ENCODE measurements at regions not wholly inside any gene's neighbourhood (a gene's known extent, or its start where the extent isn't known, plus 50 kb on each side); places are given as distances from the start of the nearest gene placed in this dataset.

DNA sequence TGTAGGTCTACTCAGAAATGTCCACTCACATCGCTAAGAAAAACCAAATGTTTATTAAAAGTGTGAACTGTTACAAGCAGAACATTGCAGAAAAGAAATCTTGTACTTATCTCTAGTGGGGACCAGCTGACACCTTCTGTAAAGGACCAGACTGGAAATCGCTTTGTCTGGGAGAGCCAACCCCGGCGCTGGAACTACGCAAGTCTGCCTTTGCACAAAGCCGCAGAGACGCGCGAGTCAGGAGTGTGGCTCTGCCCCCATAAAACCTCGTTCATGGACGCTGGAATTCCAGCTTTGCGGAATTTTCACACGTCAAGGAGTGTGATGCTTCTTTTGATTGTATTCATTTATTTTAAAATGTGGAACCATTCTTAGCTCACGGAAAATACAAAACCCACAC, 141.9 kb upstream of the SALL3 start:
- peak in 1 of 10 donors; percentile 83 for DNase-seq
- intact Hi-C loops (cut with DNase I): no loop called here

DNA sequence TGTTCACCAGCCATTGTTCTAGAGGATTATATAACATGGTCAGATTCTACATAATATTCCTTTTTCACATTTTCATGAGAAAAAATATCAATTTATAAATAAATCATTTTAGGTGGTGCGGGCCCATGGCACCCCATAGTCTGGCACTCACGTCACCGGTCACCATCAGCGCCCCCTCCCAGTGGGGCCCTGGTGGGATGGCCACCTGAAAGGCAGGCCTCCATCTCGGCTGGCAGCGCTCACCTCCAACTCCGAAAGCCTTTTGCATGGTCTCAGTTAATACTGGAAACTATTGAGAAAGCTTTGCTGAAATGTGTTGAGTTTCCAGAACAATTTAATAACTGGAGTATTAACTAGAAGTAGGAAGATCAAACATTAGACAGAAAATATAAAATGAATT, 141.4 kb upstream of the SALL3 start:
- intact Hi-C loops (cut with DNase I): no loop called here

DNA sequence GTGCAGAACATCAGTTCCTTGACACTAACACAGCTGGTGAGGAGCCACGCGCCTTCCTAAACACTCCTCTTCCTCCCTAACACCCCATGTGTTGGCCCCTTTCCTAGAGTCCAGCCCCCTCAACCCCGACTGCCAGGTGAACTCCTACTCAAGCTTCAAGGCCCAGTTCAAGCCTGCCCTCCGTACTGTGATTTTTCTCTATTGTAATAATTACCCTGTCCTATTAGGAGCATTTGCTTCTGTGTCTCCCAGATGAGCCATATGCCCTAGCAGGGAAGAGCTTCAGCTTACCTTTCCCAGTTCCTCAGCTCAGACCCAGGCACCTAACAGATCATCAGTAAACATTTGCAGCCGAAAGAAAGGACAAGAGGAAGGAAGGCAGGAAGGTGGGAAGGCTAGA, 130.6 kb upstream of the SALL3 start:
- intact Hi-C loops (cut with DNase I): no loop called here

More for the DNA sequence above, 141.4 kb upstream of the SALL3 start:
- DNase-seq: no peak

DNA sequence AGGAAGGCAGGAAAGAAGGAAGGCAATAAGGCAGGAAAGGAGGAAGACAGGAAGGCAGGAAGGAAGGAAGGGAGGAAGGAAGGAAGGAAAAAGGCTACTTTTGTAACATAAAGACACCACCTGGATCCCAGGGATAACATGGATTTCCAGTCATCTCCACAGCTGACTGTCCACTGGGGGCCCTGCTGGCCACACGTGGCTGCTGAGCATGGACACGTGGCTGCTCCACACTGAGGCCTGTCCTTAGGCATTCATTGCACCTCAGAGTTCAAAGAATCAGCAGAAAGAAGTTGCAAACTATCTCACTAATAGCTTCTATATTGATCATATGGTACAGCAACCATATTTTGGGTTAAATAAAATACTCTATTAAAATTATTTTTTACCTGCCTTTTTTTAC, 130.2 kb upstream of the SALL3 start:
- DNase-seq: no peak
- intact Hi-C loops (cut with DNase I): no loop called here

More for the DNA sequence above, 130.6 kb upstream of the SALL3 start:
- no peak for DNase-seq

DNA sequence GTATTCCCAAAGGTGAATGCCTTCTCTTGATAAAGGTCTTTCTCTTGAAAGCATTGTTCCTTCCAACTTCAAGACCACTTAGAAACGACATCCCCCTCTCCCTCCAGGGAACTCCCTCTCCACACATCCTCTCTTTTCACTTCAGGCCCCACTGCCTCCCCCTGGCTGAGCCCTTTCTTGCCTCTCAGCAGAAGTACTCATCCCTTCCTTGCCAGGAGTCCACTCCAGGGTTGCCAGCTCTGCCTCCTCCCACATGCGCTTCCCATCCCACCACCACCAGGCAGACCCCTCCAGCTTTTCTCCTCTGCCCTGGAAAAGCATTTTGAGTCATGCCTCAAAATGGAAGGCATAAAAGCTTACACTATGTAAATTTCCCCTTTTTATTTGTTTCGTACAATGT, 126.3 kb upstream of the SALL3 start:
- intact Hi-C loops (cut with DNase I): no loop called here

DNA sequence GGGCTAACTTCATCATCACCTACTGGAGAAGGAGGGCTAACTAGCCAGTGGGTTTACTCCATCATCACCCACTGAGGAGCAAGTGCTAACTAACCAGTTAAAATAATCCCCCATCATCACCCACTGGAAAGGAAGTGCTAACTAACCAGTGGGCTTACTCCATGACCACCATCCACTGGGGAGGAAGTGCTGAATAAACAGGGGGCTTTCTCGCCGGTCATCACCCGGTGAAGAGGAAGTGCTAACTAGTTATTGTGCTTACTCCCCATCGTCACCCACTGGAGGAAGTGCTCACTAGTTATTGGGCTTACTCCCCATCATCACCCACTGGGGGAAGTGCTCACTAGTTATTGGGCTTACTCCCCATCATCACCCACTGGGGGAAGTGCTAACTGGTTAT, 124.4 kb upstream of the SALL3 start:
- no peak for DNase-seq
- intact Hi-C loops (cut with DNase I): no loop called here

More for the DNA sequence above, 126.3 kb upstream of the SALL3 start:
- DNase-seq: no peak

DNA sequence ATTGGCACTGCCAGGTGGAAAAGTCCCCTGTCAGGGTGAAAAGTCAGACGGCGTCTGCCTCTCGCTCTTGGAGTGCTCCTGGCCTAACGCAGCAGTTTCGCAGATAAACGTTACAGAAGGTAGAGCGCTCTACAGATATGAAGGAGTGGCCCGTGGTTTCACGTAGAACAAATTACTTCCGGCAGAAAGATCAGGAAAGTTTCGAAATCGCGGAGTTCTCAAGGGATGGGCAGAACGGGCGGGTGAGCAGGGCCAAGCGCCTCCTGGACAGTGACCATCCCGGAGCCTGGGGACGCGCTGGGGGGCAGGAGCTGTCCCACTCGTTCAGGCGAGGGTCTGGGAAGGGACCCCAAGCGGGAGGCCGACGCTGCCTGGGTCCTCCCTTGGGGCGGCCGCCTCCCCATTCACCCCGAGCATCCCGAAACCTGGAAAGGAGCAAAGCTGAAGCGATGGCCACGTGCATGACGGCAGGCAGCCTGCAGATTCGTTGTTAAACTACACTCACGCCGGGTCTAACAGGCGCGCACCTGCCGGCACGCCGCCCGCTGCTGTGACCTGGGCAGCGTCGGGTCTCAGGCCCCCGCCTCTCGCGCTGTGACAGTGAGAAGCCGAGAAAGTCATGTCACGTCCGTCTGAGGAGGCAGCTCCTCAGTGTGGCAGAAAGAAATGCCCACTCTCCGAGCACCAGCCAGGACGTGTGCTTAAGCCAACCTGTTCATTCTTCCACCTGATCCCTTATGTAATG, 122.9 kb upstream of the SALL3 start:
- DNase-seq: peak in 1 of 10 donors; percentile 77
- intact Hi-C loops (cut with DNase I): no loop called here

DNA sequence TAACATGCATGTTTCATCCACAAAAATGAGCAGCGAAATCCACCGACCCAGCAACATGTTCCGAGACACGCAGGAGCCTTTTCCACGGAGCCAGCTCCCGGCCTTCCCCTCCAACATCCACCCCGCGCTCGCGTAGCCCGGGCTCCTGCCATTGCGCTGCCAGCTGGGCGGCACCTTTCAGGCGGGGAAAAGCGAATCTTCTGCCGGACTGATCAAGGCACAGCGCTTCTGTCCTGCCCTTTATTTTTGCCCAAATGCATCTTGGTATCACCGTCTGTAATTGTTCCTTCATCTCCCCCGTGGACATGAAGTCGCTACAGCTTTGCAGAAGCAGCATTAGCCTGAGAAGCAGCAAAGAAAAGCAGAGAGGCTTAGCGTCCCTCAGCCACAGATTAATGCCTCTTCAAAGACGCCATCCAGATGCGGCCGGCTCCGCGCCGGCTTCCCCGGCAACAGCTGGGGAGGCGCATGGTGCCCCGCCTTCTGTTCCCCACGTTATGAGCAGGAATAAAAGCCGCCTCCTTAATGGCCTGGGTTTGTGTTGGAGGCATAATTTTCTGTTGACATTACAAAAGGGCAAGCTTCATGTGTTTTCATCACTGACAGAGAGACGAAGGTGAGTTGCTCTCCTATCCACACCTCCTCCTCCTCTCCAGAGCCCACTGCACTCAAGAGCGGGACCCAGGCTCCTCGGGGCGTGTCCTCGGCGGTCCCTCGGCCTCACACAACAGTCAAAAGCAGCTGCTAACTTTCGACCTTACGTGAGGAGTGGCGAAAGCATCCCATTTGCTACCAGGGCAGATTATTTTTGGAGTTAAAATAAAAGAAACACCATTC, 122.1 kb upstream of the SALL3 start:
- DNase-seq: peak in 1 of 10 donors; percentile 79
- intact Hi-C loops (cut with DNase I): no loop called here

DNA sequence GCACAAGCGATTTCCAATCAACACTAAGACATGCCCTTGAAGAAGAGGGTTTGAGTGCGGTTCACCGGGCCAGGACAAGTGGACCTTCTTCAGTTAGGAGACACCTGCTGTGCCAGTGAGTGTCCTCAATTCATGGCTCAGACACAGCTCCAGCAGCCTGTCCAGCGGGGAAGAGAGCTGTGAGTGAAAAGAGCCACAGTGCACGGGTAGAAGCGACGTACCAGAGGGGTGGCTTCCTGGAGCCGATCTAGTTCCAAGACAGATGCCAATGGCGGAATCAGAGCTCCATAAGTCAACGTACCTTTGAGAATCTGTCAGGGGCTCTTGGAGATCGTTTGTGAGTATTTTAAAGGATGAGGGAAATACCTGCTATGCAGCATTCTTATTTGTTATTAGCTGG, 119.9 kb upstream of the SALL3 start:
- no peak for DNase-seq
- intact Hi-C loops (cut with DNase I): no loop called here

DNA sequence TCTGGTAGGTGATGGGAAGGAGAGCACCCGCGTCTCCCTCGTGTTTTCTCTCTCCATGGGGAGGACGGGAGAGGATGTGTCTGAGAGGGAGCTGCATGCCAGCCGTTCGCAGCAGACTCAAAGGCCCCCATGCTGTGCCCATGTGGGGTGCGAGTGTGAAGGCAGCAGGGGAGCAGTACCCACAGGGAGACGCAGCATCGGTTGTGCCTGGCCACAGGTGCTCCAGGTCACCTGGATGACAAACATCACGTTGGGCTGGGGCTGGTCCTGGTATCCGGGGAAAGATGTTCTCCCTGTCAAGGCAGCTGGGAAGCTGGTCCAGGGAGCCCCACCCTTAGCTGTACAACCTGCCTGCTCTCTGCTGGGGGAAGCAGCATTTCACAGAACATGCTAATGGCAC, 119.5 kb upstream of the SALL3 start:
- DNase-seq: peak in 1 of 10 donors; percentile 80
- intact Hi-C loops (cut with DNase I): no loop called here

DNA sequence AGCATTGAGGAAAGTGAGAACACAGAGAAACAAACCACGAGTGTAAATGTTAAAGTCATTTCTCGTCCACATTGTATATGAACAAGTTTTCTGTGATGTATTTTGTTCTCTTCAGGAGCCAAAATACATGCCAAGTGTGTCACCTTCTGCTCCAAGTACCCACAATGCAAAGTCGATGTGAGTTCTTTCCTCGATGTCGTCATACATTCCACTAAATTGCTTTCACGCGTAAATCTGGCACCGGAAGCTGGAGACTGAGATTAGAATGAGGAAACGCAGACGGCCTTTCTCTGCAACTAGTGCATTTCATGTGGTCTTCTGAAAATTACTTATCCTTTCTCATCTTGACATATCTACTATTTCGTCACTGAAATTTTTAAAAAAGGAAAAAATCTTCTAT, 118.5 kb upstream of the SALL3 start:
- DNase-seq: no peak
- intact Hi-C loops (cut with DNase I): no loop called here

DNA sequence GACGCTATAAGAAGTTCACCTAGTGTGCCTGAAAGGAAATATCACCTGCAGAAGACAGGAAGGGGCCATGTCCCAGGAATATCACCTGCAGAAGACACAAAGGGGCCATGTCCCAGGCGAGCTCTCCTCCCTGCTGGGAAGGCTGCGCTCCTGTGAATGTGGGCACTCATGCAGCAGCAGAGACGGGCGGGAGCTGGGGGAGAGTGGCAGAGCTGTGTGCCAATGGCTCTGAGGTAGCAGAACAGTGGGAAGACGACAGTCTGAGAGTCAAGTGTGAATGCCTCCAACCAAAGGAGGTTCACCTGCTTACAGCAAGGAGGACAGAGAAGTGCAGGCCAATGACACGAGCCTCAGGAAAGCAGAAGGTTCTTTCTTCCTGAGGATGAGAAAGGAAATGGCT, 117.9 kb upstream of the SALL3 start:
- DNase-seq: no peak
- intact Hi-C loops (cut with DNase I): no loop called here

DNA sequence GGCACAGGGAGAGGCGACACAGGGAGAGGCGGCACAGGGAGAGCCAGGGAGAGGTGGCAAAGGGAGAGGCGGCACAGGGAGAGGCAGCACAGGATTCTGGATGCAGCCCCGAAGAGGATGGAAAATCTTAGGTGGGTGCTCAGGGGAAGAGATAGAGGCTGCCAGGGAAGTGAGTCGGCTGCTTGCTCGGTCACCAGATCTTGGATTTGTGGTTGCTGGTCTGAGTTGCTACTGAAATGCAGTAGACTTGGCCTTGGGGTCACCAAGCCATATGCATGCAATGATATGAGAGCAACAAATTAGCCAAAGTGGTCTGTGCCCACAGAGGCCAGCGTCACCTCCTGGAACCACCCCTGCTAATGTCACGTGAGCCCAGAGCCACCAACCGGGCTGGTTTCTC, 117.2 kb upstream of the SALL3 start:
- intact Hi-C loops (cut with DNase I): no loop called here
- DNase-seq: peak in 1 of 10 donors; percentile 73

DNA sequence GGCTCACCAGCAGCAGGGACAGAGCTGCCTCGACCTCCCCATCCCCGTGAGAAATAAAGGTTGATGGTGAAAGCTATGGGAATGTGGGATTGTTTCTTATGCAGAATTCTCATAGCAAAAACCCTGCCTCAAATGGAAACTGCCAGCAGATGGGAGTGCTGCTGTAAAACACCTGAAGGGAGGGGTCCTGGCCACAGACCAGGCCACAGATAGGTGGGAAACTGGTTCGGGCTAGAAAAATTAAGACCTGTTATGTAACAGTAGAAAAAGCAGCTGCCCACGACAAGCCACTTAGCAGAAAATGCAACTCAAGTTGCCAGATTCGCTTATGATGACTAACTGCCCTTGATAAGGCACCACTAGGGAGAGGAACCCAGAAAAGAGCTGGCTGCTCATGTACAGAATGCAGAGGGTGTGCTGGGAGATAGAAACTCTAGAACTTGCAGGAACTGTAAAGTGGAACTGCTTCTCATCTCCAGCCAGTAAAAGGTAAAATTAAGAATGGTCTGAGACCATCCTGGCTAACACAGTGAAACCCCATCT, 114.5 kb upstream of the SALL3 start:
- DNase-seq: no peak
- intact Hi-C loops (cut with DNase I): no loop called here

DNA sequence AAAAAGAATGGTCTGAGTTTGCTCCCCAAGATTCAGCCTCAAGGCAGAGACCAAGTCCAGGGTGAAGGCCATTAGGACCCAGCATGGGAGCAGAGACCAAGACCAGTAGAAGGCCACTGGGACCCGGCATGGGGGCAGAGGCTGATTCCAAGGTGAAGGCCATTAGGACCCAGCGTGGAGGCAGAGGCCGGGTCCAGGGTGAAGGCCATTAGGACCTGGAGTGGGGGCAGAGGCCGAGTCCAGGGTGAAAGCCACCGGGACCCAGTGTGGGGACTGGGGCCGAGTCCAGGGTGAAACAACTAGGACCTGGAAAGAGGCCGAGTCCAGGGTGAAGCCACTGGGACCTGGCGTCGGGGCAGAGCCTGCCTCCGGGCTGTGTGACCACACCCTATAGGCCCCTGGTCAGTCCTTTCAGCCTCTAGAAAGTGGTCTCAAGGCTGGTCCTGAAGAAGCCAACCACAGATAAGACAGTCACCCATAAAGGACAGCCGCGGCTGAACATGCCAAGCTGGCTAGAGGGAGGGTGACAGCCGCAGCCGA, 113.8 kb upstream of the SALL3 start:
- peak in 1 of 10 donors; percentile 82 for DNase-seq
- intact Hi-C loops (cut with DNase I): no loop called here

DNA sequence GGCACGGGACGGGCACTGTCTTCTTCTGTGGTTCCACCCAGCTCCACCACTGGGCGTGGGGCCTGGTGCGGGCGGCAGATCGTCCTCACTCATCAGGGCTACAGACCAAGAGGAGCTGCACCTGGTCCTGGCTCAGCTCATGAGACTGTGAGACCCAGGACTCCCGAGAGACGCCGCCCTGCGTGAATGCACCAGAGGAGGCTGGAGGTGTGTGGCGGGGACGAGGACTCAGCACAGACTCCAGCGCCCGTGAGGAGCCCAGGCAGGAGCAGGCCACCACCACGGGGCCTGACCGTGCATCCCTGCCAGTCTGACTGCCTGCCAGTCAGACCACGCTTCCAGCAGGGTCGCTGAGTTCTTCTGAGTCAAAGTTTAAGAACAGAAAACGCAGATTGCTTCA, 112.5 kb upstream of the SALL3 start:
- intact Hi-C loops (cut with DNase I): no loop called here
- peak in 1 of 10 donors; percentile 54 for DNase-seq

DNA sequence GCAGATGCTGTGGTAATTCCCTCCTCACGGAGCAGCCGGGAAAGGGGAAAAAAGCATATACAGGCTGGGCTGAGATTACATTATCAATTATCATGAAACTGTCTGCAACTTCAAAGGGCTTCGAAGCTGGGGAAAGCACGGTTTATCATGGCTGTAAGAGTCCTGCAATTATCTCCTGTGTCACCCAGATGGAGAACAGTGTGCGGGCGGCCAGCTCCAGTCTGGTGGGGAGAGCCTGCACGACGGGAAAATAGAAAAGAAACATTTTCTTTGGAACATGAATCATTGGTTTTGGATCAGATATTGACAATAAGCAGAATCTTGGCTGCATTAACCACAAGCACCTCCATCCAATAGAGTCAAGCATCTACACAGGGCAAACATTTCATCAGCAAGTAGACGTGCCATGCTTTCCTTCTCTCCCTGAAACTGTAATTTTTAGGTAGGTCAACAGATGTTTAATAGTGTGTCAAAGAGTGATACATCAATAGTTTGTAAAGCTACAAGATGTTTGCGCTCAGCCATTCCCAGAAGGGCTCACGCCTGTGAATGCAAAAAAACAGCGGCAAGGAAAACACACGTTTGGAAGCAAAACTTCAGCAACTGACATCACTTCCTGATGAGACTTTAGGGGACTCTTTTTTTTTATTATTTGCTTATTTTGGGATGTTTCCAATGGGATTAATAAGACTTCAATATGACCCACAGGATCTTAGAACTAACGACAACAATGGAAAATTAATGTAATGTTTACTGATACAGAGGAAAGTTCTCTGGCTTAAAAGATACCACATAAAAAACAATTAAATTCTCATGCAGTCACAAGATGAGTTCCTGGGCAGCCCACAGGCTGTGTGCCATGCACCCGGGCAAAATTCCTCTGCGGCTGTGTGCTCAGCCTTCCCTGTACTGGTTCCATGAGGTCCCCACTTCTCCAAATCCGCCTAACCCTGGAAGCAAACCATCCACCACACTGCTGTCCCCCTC, 111.0 kb upstream of the SALL3 start:
- intact Hi-C loops (cut with DNase I): no loop called here
- peak in 1 of 10 donors; percentile 3 for DNase-seq

DNA sequence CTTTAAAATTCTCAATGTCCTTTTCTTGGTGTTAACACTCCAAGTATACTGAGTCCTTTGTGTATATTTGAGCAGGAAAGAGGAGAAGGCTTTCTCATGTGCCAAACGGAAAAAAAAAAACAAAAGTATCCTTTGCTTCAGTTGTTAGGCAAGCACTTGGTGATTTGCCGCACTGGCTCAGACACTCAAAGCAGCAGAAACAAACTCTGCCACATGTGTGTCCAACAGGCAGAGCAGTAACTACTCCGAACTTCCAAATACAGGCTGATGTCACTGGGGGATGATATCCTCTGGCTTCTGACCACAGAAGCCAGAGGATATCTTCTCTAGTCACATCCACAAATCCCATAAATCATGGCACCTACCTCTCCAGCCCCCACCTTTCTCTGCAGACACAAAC, 108.0 kb upstream of the SALL3 start:
- intact Hi-C loops (cut with DNase I): loop anchor here (10.0 kb wide), 1 partner anchor 207 kb away; no protein-coding TSS in a partner anchor

DNA sequence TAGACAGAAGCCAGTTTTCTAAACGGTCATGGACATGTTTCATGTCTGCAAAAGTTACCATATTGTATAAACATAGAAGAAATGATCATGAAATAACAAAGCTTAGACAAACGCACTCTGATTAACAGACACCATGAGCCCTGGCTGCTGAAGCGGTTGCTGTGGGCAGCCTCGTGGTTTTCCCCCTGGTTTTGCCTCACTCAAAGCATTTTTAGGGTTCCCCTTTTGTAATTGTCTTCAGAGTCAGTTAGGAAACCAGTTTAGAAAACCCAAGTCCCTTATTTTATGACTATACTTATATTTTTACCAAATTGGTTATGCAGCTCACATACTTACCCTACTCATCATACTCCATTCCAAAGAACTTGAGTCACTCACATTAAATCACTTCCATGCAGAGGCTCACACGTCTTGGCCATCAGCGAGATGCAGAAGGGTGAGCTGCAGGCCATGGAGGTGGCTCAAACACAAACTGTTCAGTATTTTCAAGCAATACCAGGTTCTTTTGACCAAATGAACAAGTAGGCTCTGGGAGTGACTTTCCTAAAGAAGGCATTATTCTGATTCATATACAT, 105.6 kb upstream of the SALL3 start:
- intact Hi-C loops (cut with DNase I): loop anchor here (10.0 kb wide), 1 partner anchor 209 kb away; no protein-coding TSS in a partner anchor
- no peak for DNase-seq

More for the DNA sequence above, 108.0 kb upstream of the SALL3 start:
- DNase-seq: peak in 1 of 10 donors; percentile 18

Data from posterior cingulate gyrus (tissue), 11 donors.